ENCODE measurements at regions not wholly inside any gene's neighbourhood (a gene's known extent, or its start where the extent isn't known, plus 50 kb on each side); places are given as distances from the start of the nearest gene placed in this dataset.

GRCh38 chr2:222037211-222037610, 261.6 kb downstream of the PAX3 start:
- TF ChIP-seq CTCF (IDR thresholded peaks at IDR 0.05) (no peak), POLR2A (IDR thresholded peaks at IDR 0.05) (no peak)

Data from uterus (tissue), 2 donors.